Upper lobe of right lung (tissue), 1 donor: ENCODE measurements at regions not wholly inside any gene's neighbourhood (a gene's known extent, or its start where the extent isn't known, plus 50 kb on each side); places are given as distances from the start of the nearest gene placed in this dataset.
"Not testable (repeated sequence)": the region's sequence is repeated elsewhere in the genome, so short reads cannot be mapped to it uniquely, and the experiment has no call there.

ENCODE experiments used
- ATAC-seq: fragments of 200-7000 bp; cut with Tn5 transposase; one replicate; pipeline ENCODE4 v1.9.1; 2020; ENCODE audit warnings: mild to moderate bottlenecking, moderate library complexity
- DNase-seq: peaks from one replicate; pipeline ENCODE4 v3.0.0-alpha.2; 2020
- H3K27ac ChIP-seq: fragments of 200-600 bp; one replicate; pipeline ENCODE4 v1.8.0; 2022
- H3K27me3 ChIP-seq: fragments of 200-600 bp; one replicate; pipeline ENCODE4 v1.8.0; 2022; ENCODE audit warnings: mild to moderate bottlenecking
- H3K36me3 ChIP-seq: fragments of 200-600 bp; one replicate; pipeline ENCODE4 v1.8.0; 2022
- H3K4me1 ChIP-seq: fragments of 200-600 bp; one replicate; pipeline ENCODE4 v1.8.0; 2022
- H3K4me3 ChIP-seq: fragments of 200-600 bp; one replicate; pipeline ENCODE4 v1.8.0; 2022; ENCODE audit warnings: mild to moderate bottlenecking
- H3K9me3 ChIP-seq: fragments of 200-600 bp; one replicate; pipeline ENCODE4 v1.8.0; 2022
- intact Hi-C: fragments of 100-400 bp; cut with DNase I; formaldehyde crosslinking; loops from one replicate; pipeline ENCODE4 v1.11.0; 2022
- TF ChIP-seq, protein P1 (sequence below): fragments of 200-600 bp; IDR thresholded peaks from one replicate; pipeline ENCODE4 v1.8.0; 2022; ENCODE audit warnings: antibody characterized with exemption
- donor health status: DM: no; HTN: yes; CAD: no; lungs with severe emphysema.

DNA sequence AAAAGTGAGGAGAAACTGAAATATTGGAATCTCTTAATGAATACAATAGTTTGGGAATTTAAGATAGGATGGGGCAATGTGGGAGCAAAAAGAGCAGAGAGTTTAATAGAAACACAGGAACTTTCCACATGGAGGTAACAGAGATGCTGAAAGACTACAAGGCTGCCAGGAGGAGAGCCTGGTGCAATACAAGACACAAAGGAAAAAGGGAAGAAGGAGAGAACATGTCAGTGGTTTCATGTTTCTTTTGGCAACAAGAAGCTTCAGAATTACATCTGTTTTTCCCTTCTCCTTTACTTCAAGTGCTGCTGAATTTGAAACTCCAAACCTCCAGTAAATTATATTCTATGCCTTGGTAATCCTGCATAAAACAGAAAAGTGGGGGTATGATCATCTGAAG, 474.3 kb downstream of the FAT4 start:
- intact Hi-C loops: no loop called here
- Histone ChIP-seq H3K27me3 (no peaks in the 10 kb centered on the region), H3K4me3 (no peak overlapping the region), H3K9me3 (no peaks in the 10 kb centered on the region), H3K27ac (no peak overlapping the region), H3K4me1 (no peaks in the 10 kb centered on the region), H3K36me3 (no peaks in the 10 kb centered on the region)
- TF ChIP-seq, protein P1, sequence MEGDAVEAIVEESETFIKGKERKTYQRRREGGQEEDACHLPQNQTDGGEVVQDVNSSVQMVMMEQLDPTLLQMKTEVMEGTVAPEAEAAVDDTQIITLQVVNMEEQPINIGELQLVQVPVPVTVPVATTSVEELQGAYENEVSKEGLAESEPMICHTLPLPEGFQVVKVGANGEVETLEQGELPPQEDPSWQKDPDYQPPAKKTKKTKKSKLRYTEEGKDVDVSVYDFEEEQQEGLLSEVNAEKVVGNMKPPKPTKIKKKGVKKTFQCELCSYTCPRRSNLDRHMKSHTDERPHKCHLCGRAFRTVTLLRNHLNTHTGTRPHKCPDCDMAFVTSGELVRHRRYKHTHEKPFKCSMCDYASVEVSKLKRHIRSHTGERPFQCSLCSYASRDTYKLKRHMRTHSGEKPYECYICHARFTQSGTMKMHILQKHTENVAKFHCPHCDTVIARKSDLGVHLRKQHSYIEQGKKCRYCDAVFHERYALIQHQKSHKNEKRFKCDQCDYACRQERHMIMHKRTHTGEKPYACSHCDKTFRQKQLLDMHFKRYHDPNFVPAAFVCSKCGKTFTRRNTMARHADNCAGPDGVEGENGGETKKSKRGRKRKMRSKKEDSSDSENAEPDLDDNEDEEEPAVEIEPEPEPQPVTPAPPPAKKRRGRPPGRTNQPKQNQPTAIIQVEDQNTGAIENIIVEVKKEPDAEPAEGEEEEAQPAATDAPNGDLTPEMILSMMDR: no peak
- ATAC-seq (no peak), DNase-seq (no peak)

DNA sequence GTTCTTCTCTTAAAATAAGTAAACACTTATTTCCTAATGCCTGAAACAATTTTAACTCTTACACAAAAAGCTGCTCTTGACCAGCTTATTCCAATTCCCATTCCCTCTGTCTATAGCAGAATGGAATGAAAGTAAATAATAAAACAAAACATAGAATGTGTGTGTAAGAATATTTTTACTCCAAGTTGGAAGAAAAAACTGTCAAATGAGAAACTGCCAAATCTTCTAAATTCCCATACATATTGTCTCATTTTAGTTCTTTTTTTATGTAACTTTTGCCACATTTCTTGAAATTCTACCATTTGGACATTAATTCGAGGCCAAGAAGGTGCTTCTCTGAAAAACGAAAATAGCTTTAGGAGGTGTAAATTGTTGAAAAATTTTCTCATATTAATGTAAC, 477.1 kb downstream of the FAT4 start:
- no peaks in the 10 kb centered on the region for H3K4me1 ChIP-seq
- TF ChIP-seq, protein P1: no peak
- no peak overlapping the region for H3K27ac ChIP-seq
- H3K27me3 ChIP-seq: no peaks in the 10 kb centered on the region
- ATAC-seq (no peak), DNase-seq (no peak)
- intact Hi-C loops: no loop called here
- no peaks in the 10 kb centered on the region for H3K9me3 ChIP-seq
- no peaks in the 10 kb centered on the region for H3K36me3 ChIP-seq
- no peak overlapping the region for H3K4me3 ChIP-seq

DNA sequence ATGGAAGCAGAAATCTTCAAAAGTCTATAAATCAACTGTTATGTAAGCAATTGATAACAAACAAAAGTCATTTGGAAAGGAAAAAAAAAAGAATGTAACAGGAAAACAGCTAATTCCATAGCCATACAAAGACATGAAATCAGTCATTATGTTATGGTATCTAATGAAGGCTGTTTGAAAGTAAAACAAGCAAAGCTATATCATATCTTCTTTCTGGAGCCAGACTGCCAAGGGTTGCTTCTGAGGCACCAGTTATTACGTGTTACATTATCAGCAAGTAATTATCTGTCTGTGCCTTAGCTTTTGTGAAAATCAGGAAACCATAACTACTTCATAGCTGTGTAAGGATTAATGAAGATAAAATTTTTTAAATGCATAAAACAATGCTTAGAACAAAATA, 480.2 kb downstream of the FAT4 start:
- Histone ChIP-seq H3K9me3 (no peaks in the 10 kb centered on the region), H3K4me3 (no peak overlapping the region), H3K36me3 (no peaks in the 10 kb centered on the region), H3K4me1 (no peaks in the 10 kb centered on the region), H3K27me3 (no peaks in the 10 kb centered on the region), H3K27ac (no peak overlapping the region)
- DNase-seq: no peak
- intact Hi-C loops: no loop called here
- no peak for ATAC-seq
- TF ChIP-seq, protein P1: no peak

DNA sequence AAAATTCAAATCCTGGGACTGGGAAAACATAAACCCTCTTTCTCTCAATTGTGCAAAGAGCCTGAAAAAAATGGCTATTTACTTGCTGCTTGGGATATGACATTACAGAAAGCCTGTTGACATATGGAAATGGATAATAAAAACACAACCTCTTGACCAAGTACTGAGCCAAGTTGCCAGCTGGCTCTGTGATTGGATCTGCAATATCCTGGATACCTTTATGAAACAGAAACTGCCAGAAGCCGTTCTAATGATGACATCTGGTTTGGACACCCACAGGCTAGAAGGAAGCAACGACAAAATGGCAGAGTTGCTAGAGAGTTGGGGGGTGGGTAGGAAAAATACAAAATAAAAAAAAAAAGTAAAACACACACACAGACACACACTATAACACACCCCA, 481.4 kb downstream of the FAT4 start:
- ATAC-seq (no peak), DNase-seq (no peak)
- Histone ChIP-seq H3K4me3 (no peak overlapping the region), H3K4me1 (no peaks in the 10 kb centered on the region), H3K27me3 (no peaks in the 10 kb centered on the region), H3K9me3 (no peaks in the 10 kb centered on the region), H3K36me3 (no peaks in the 10 kb centered on the region), H3K27ac (no peak overlapping the region)
- intact Hi-C loops: no loop called here
- TF ChIP-seq, protein P1: no peak

DNA sequence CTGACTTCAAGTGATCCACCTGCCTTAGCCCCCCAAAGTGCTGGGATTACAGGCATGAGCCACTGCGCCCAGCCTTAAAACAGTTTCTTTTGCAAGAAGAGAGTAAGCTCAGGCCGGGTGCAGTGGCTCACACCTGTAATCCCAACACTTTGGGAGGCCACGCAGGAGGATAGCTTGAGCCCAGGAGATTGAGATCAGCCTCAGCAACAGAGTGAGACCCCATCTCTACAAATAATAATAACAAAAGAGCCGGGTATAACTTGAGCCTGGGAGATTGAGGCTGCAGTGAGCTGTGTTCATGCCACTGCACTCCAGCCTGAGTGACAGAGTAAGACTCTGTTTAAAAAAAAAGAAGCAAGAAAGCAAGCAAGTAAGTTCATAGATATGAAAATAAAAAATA, 482.9 kb downstream of the FAT4 start:
- H3K9me3 ChIP-seq, H3K4me1 ChIP-seq, DNase-seq, H3K36me3 ChIP-seq, H3K27ac ChIP-seq, ATAC-seq, intact Hi-C loops, H3K27me3 ChIP-seq, H3K4me3 ChIP-seq: not testable (repeated sequence)

DNA sequence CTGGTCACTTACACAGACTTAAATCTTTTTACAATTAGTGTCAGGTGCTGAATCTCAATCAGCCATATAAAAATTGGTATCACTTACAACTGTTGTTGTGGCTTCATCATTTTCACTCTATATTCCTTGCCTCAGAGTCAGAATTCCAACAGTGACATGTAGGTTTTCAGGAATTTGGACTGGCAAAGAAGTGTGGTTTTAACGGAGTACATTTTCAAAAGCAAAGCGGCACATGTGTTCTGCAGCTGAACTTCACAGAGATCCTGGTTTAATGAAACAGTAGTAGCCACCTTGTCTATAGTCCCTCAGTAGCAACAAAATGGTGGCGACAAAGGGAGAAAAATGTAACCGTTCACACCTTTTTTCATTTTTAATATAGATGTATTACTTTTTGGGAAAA, 486.6 kb downstream of the FAT4 start:
- TF ChIP-seq, protein P1: no peak
- no peak overlapping the region for H3K4me3 ChIP-seq
- no peaks in the 10 kb centered on the region for H3K9me3 ChIP-seq
- no peak overlapping the region for H3K27ac ChIP-seq
- DNase-seq: no peak
- intact Hi-C loops: no loop called here
- no peaks in the 10 kb centered on the region for H3K36me3 ChIP-seq
- H3K4me1 ChIP-seq: no peaks in the 10 kb centered on the region
- ATAC-seq: no peak
- no peaks in the 10 kb centered on the region for H3K27me3 ChIP-seq
